Nephron (organoid): ENCODE measurements at regions not wholly inside any gene's neighbourhood (a gene's known extent, or its start where the extent isn't known, plus 50 kb on each side); places are given as distances from the start of the nearest gene placed in this dataset.

ENCODE experiments used
- H3K27ac Mint-ChIP-seq, 3 experiments: 2 replicates each; pipeline ENCODE4 v1.8.0; 2020; ENCODE audit warnings: mixed read lengths in 3 of 3, mild to moderate bottlenecking in 2 of 3, moderate library complexity in 1 of 3
- H3K27me3 Mint-ChIP-seq: 2 replicates; pipeline ENCODE4 v1.8.0; 2021; ENCODE audit warnings: low read depth, mild to moderate bottlenecking, moderate library complexity, mixed read lengths
- H3K36me3 Mint-ChIP-seq: 2 replicates; pipeline ENCODE4 v1.8.0; 2020; ENCODE audit warnings: low read depth, mixed read lengths
- H3K4me1 Mint-ChIP-seq: 2 replicates; pipeline ENCODE4 v1.8.0; 2020; ENCODE audit warnings: mixed read lengths
- H3K4me3 Mint-ChIP-seq, 3 experiments: 2 replicates each; pipeline ENCODE4 v1.8.0; 2020; ENCODE audit warnings: mild to moderate bottlenecking in 3 of 3, mixed read lengths in 3 of 3, moderate library complexity in 2 of 3
- H3K9me3 Mint-ChIP-seq: 2 replicates; pipeline ENCODE4 v1.8.0; 2020; ENCODE audit warnings: mixed read lengths
- TF ChIP-seq, protein P1 (sequence below), 3 experiments: fragments of 200-600 bp; sonication (generic); IDR thresholded peaks; one replicate each; pipeline ENCODE4 v1.5.0; 2021; ENCODE audit warnings: antibody characterized with exemption in 3 of 3; ENCODE audit not compliant: unreplicated experiment in 3 of 3

DNA sequence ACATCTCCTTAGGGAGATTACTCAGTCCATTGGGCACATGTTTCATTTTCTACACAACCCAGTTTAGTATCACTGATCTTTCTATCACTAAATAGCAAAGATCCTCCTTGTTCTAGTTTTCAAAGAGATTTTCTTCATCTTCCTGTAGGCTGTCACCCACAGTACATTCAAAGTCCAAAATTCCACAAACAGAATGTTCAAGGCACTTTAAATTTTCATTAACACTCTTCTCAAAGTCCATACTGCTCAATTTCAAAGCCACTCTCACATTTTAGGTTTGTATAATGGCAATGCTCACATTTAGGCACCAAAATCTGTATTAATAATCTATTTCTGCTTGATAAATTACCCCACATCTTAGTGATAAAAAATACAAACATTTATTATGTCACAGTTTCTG lies 152.8 kb downstream of the FSIP2 start:
- no peak overlapping the region for H3K4me3 Mint-ChIP-seq
- no peaks in the 10 kb centered on the region for H3K9me3 Mint-ChIP-seq
- H3K27ac Mint-ChIP-seq, result no peak overlapping the region
- no peaks in the 10 kb centered on the region for H3K36me3 Mint-ChIP-seq
- H3K4me1 Mint-ChIP-seq, result no peaks in the 10 kb centered on the region
- no peaks in the 10 kb centered on the region for H3K27me3 Mint-ChIP-seq
- TF ChIP-seq, protein P1, sequence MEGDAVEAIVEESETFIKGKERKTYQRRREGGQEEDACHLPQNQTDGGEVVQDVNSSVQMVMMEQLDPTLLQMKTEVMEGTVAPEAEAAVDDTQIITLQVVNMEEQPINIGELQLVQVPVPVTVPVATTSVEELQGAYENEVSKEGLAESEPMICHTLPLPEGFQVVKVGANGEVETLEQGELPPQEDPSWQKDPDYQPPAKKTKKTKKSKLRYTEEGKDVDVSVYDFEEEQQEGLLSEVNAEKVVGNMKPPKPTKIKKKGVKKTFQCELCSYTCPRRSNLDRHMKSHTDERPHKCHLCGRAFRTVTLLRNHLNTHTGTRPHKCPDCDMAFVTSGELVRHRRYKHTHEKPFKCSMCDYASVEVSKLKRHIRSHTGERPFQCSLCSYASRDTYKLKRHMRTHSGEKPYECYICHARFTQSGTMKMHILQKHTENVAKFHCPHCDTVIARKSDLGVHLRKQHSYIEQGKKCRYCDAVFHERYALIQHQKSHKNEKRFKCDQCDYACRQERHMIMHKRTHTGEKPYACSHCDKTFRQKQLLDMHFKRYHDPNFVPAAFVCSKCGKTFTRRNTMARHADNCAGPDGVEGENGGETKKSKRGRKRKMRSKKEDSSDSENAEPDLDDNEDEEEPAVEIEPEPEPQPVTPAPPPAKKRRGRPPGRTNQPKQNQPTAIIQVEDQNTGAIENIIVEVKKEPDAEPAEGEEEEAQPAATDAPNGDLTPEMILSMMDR (IDR thresholded peaks at IDR 0.05; ENCODE audit: unreplicated experiment in 3 of 3), result no peak

- Mint-ChIP-seq H3K4me3 (no peak overlapping the region), H3K27ac (no peak overlapping the region), H3K27me3 (no peaks in the 10 kb centered on the region), H3K36me3 (no peaks in the 10 kb centered on the region), H3K4me1 (no peaks in the 10 kb centered on the region), H3K9me3 (no peaks in the 10 kb centered on the region)
- TF ChIP-seq, protein P1 (IDR thresholded peaks at IDR 0.05; ENCODE audit: unreplicated experiment in 3 of 3), result no peak
Measured at GRCh38 chr2:185891804-185892411, 153.3 kb downstream of the FSIP2 start.

DNA sequence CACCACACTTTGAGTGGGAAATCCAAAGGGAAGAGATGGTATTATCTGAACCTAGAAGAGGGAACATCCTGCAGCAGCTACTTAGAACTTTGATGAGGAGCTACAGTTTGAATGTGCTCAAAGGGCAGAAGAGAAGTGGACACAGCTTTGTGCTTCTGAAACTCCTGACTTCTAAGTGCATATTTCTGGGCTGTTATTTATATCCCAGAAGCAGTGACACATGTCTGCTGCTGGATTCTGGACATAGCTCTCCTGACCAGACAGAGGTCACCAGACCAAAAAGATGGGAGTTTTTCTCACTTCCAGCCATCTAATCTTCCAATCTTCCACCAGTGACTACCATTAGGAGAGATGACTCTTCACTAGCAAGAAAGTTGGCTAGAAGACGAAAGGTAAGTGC lies 153.9 kb downstream of the FSIP2 start:
- no peaks in the 10 kb centered on the region for H3K27me3 Mint-ChIP-seq
- H3K9me3 Mint-ChIP-seq, result no peaks in the 10 kb centered on the region
- no peak overlapping the region for H3K27ac Mint-ChIP-seq
- H3K4me1 Mint-ChIP-seq, result no peaks in the 10 kb centered on the region
- H3K36me3 Mint-ChIP-seq, result no peaks in the 10 kb centered on the region
- TF ChIP-seq, protein P1 (IDR thresholded peaks at IDR 0.05; ENCODE audit: unreplicated experiment in 3 of 3), result no peak
- no peak overlapping the region for H3K4me3 Mint-ChIP-seq

- TF ChIP-seq, protein P1 (IDR thresholded peaks at IDR 0.05; ENCODE audit: unreplicated experiment in 3 of 3), result no peak
- Mint-ChIP-seq H3K27me3 (no peaks in the 10 kb centered on the region), H3K36me3 (no peaks in the 10 kb centered on the region), H3K9me3 (no peaks in the 10 kb centered on the region), H3K4me3 (no peak overlapping the region), H3K27ac (no peak overlapping the region), H3K4me1 (no peaks in the 10 kb centered on the region)
Measured at GRCh38 chr2:185894223-185894622, 155.6 kb downstream of the FSIP2 start.

- Mint-ChIP-seq H3K27ac (no peak overlapping the region), H3K4me3 (no peak overlapping the region), H3K27me3 (no peaks in the 10 kb centered on the region), H3K36me3 (no peaks in the 10 kb centered on the region), H3K9me3 (no peaks in the 10 kb centered on the region), H3K4me1 (no peaks in the 10 kb centered on the region)
- TF ChIP-seq, protein P1 (IDR thresholded peaks at IDR 0.05; ENCODE audit: unreplicated experiment in 3 of 3), result no peak
Measured at GRCh38 chr2:185895828-185896693, 157.5 kb downstream of the FSIP2 start.
